ENCODE measurements at regions not wholly inside any gene's neighbourhood (a gene's known extent, or its start where the extent isn't known, plus 50 kb on each side); places are given as distances from the start of the nearest gene placed in this dataset.
"Not testable (repeated sequence)": the region's sequence is repeated elsewhere in the genome, so short reads cannot be mapped to it uniquely, and the experiment has no call there.

- Mint-ChIP-seq H3K4me1 (no peaks in the 10 kb centered on the region), H3K36me3 (ENCODE audit: low read depth) (no peaks in the 10 kb centered on the region), H3K4me3 (no peak overlapping the region), H3K27ac (no peak overlapping the region), H3K27me3 (peaks cover 7% of the 10 kb centered on the region)
- no peaks in the 10 kb centered on the region for H3K9me3 ChIP-seq (ENCODE audit: control insufficient read depth, low read length, poor library complexity, severe bottlenecking)
- ATAC-seq (no peak), DNase-seq (no peak)
These were observed 271.3 kb downstream of the FGFR2 start for GRCh38 chr10:121326905-121327304.

DNA sequence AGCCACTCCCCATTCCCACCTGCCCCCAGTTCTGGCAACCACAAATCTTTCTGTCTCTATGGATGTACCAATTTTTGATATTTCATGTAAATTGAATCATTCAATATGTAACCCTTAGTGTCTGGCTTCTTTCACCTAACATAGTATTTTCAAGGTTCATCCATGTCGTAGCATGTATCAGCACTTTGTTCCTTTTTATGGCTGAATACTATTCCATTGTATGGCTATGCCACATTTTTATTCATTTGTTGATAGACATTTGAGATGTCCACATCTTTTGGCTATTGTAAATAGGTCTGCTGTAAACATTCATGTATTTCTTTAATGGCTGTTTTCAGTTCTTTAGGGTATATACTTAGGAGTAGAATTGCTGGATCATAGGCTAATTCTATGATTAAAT lies 270.5 kb downstream of the FGFR2 start:
- no peak overlapping the region for H3K27ac Mint-ChIP-seq
- no peaks in the 10 kb centered on the region for H3K9me3 ChIP-seq (ENCODE audit: control insufficient read depth, low read length, poor library complexity, severe bottlenecking)
- H3K27me3 Mint-ChIP-seq: peaks cover 6% of the 10 kb centered on the region
- no peaks in the 10 kb centered on the region for H3K36me3 Mint-ChIP-seq (ENCODE audit: low read depth)
- H3K4me1 Mint-ChIP-seq: no peaks in the 10 kb centered on the region
- DNase-seq (no peak), ATAC-seq (no peak)
- H3K4me3 Mint-ChIP-seq: no peak overlapping the region

GRCh38 chr10:121329631-121330030 lies 268.6 kb downstream of the FGFR2 start:
- not testable (repeated sequence) for H3K27ac Mint-ChIP-seq; H3K4me1 Mint-ChIP-seq; H3K36me3 Mint-ChIP-seq (ENCODE audit: low read depth); H3K9me3 ChIP-seq (ENCODE audit: control insufficient read depth, low read length, poor library complexity, severe bottlenecking); ATAC-seq; H3K4me3 Mint-ChIP-seq; DNase-seq; H3K27me3 Mint-ChIP-seq

DNA sequence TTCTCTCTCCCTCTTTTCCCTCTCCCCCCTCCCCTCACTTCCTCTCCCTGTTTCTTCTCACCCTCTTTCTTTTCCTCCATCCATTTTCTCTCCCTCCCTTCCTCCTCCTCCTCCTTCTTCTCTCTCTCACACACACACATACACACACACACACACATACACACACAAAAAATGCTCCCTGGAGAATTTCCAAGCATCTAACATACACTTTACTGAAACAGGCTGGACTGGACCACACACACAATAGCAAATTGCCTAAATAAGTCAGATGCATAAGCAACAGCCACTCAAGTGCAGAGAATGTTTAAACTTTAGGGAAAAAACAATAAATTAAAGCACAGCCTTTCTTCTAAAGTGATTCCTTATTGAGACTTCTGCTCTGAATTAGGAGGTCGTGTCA lies 267.7 kb downstream of the FGFR2 start:
- H3K27me3 Mint-ChIP-seq: no peaks in the 10 kb centered on the region
- no peak overlapping the region for H3K27ac Mint-ChIP-seq
- DNase-seq: no peak
- no peak for ATAC-seq
- H3K9me3 ChIP-seq (ENCODE audit: control insufficient read depth, low read length, poor library complexity, severe bottlenecking): no peaks in the 10 kb centered on the region
- no peaks in the 10 kb centered on the region for H3K4me1 Mint-ChIP-seq
- no peak overlapping the region for H3K4me3 Mint-ChIP-seq
- H3K36me3 Mint-ChIP-seq (ENCODE audit: low read depth): no peaks in the 10 kb centered on the region

DNA sequence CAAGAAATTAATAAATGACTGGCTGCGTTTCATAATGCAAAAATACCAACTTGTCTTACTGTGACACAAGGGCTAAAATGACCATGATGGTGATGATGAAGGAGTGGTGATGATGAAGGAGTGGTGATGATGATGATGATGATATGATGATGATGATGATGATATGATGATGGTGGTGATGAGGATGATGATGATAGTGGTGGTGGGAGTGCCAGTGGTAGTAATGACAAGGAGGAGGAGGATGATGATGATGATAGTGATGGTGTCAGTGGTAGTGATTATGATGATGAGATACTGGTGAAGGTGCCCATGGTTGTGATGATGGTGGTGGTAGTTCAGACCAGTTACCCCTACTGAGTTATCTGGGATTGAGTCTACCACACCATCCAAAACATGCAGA lies 265.9 kb downstream of the FGFR2 start:
- H3K4me3 Mint-ChIP-seq: no peak overlapping the region

DNA sequence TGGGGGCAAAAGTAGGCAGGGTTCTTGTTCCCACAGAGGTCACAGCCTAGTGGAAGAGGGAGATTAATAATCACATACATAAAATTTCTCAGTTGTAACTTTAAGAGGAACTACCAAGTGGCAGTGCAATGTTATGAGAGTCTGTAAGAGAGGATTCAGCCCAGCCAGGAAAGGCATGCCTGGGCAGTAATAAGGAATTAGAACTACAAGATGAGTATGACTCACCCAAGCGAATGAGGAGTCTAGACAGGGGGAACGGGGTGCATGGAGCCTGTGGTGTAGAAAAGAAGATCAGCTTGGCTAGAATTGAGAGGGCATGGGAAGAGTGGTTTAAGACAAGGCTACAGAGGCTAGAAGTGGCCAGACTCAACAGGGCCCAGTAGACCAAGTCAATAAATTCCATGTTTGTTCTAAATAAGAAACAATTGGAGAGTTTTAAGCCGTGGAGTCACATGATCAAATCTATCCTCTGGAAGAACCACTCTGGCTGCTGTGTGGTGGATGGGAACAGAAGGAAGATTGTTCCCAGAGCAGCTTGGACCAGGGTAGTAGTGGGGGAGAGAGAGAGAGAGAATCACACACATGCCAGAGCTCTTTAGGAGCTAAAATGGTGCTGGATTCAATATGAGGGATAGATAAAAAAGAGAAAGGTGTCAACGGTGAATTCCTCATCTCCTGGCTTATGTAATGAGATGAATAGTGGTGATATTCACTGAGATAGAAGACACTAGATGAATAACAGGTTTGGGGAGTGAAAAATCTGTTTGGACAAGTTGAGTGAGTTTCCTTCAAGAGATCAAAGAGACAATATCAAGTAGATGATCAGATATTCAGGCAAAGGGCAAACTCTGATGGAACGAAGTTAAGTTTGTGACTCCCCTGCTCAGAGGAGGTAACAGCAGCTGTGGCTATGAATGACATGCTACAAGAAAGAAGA lies 265.1 kb downstream of the FGFR2 start:
- Mint-ChIP-seq H3K27me3 (no peaks in the 10 kb centered on the region), H3K36me3 (ENCODE audit: low read depth) (no peaks in the 10 kb centered on the region), H3K4me1 (no peaks in the 10 kb centered on the region), H3K4me3 (no peak overlapping the region), H3K27ac (no peak overlapping the region)
- H3K9me3 ChIP-seq (ENCODE audit: control insufficient read depth, low read length, poor library complexity, severe bottlenecking): no peaks in the 10 kb centered on the region
- DNase-seq: no peak
- no peak for ATAC-seq

More for the DNA sequence above, 265.9 kb downstream of the FGFR2 start:
- Mint-ChIP-seq H3K36me3 (ENCODE audit: low read depth) (no peaks in the 10 kb centered on the region), H3K4me1 (no peaks in the 10 kb centered on the region), H3K27ac (no peak overlapping the region), H3K27me3 (no peaks in the 10 kb centered on the region)
- H3K9me3 ChIP-seq (ENCODE audit: control insufficient read depth, low read length, poor library complexity, severe bottlenecking): no peaks in the 10 kb centered on the region
- ATAC-seq: no peak
- DNase-seq: no peak

- H3K4me3 Mint-ChIP-seq: no peak overlapping the region
- no peaks in the 10 kb centered on the region for H3K27me3 Mint-ChIP-seq
- H3K27ac Mint-ChIP-seq: no peak overlapping the region
- DNase-seq (no peak), ATAC-seq (no peak)
- no peaks in the 10 kb centered on the region for H3K36me3 Mint-ChIP-seq (ENCODE audit: low read depth)
- H3K9me3 ChIP-seq (ENCODE audit: control insufficient read depth, low read length, poor library complexity, severe bottlenecking): no peaks in the 10 kb centered on the region
- no peaks in the 10 kb centered on the region for H3K4me1 Mint-ChIP-seq
These were observed 262.8 kb downstream of the FGFR2 start for GRCh38 chr10:121335386-121335925.

DNA sequence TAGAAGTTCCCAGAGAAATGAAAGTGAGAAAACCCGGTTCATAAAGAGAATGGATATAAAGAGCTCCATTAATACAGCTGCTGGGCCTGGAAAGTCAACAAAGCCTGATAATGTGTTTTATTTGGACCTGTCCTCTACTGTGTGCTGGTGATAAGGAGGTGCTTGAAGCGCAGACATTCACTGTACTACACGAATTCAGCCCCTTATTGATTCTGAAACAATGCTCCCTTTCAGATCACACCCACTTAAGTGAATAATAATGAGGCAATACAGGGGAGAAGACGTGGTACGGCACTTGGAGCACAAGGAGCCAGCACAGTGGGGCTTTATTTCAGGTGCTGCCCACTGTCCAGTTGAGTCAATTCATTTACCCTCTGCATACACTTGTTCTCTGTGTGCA lies 260.8 kb downstream of the FGFR2 start:
- Mint-ChIP-seq H3K27me3 (no peaks in the 10 kb centered on the region), H3K4me1 (no peaks in the 10 kb centered on the region), H3K4me3 (no peak overlapping the region), H3K36me3 (ENCODE audit: low read depth) (no peaks in the 10 kb centered on the region), H3K27ac (no peak overlapping the region)
- DNase-seq (no peak), ATAC-seq (no peak)
- no peaks in the 10 kb centered on the region for H3K9me3 ChIP-seq (ENCODE audit: control insufficient read depth, low read length, poor library complexity, severe bottlenecking)

DNA sequence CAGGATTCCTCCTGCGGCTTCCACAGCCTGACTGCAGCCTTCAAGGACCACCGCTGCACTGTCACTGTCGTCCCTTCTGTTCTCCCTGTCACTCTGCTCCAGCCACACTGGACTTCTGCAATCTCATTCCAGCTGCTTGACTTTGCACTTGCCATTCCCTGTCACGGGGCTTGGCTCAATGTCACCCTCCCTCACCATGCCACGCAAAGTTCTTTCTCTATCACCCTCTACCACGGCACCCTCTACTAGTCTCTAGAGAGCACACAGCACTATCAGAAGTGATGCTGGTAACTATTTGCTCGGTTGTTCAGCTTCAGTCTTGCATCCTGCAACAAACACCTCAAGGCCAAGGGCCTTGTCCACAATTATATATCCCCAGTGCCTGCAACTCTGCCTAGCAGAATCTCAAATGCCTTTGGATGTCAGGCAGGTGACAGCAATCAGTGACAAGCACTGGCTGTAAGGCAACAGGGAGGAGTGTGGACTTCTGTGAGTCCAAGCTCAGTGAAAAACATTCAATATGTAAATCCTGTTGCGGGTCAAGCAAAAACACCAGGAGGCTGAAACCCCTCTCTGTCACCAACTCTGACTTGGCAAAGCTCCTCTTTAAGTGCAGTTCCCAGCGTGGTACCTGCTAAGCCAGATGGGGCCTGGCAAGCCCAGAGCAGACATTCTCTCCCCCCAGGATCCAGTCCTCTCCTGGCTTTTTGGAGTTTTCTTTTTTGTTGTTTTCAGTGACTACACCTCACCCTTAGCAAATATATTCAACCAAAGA lies 259.9 kb downstream of the FGFR2 start:
- H3K27ac Mint-ChIP-seq: no peak overlapping the region
- no peaks in the 10 kb centered on the region for H3K4me1 Mint-ChIP-seq
- DNase-seq (no peak), ATAC-seq (no peak)
- H3K9me3 ChIP-seq (ENCODE audit: control insufficient read depth, low read length, poor library complexity, severe bottlenecking): no peaks in the 10 kb centered on the region
- H3K36me3 Mint-ChIP-seq (ENCODE audit: low read depth): no peaks in the 10 kb centered on the region
- no peak overlapping the region for H3K4me3 Mint-ChIP-seq
- H3K27me3 Mint-ChIP-seq: no peaks in the 10 kb centered on the region

GRCh38 chr10:121339114-121339513 lies 259.1 kb downstream of the FGFR2 start:
- DNase-seq (no peak), ATAC-seq (no peak)
- no peaks in the 10 kb centered on the region for H3K4me1 Mint-ChIP-seq
- no peaks in the 10 kb centered on the region for H3K27me3 Mint-ChIP-seq
- no peak overlapping the region for H3K4me3 Mint-ChIP-seq
- H3K9me3 ChIP-seq (ENCODE audit: control insufficient read depth, low read length, poor library complexity, severe bottlenecking): no peaks in the 10 kb centered on the region
- H3K27ac Mint-ChIP-seq: no peak overlapping the region
- H3K36me3 Mint-ChIP-seq (ENCODE audit: low read depth): no peaks in the 10 kb centered on the region

GRCh38 chr10:121340271-121340831 lies 257.9 kb downstream of the FGFR2 start:
- H3K36me3 Mint-ChIP-seq (ENCODE audit: low read depth): no peaks in the 10 kb centered on the region
- no peak for ATAC-seq

DNA sequence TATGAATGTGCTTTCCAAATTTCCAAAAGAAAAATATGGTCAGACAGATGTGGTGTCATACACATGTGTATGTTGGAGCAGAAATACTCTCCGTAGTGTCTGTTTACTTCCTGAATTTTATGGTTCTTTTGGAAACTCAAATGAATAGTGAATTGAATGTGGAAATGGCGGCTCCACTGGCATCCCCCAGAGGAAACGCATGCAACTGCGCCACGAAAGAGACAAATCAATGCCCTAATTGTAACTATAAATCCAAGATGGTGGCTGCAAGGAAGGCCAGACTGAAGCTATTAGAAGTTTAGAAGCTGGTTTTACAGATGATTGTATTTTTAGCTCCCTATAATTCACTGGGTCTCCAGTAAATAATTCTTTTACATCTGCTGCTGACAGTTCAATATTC lies 246.7 kb downstream of the FGFR2 start:
- no peak overlapping the region for H3K4me3 Mint-ChIP-seq
- no peak for ATAC-seq
- H3K9me3 ChIP-seq (ENCODE audit: control insufficient read depth, low read length, poor library complexity, severe bottlenecking): no peaks in the 10 kb centered on the region
- DNase-seq: no peak
- no peaks in the 10 kb centered on the region for H3K36me3 Mint-ChIP-seq (ENCODE audit: low read depth)
- no peaks in the 10 kb centered on the region for H3K4me1 Mint-ChIP-seq
- no peaks in the 10 kb centered on the region for H3K27me3 Mint-ChIP-seq
- no peak overlapping the region for H3K27ac Mint-ChIP-seq

More at GRCh38 chr10:121340271-121340831, 257.9 kb downstream of the FGFR2 start:
- DNase-seq: no peak
- H3K9me3 ChIP-seq (ENCODE audit: control insufficient read depth, low read length, poor library complexity, severe bottlenecking): no peaks in the 10 kb centered on the region
- H3K27me3 Mint-ChIP-seq: no peaks in the 10 kb centered on the region
- H3K27ac Mint-ChIP-seq: no peak overlapping the region
- H3K4me3 Mint-ChIP-seq: no peak overlapping the region
- H3K4me1 Mint-ChIP-seq: no peaks in the 10 kb centered on the region

- Mint-ChIP-seq H3K4me1 (no peaks in the 10 kb centered on the region), H3K27me3 (no peaks in the 10 kb centered on the region), H3K36me3 (ENCODE audit: low read depth) (no peaks in the 10 kb centered on the region), H3K4me3 (no peak overlapping the region), H3K27ac (no peak overlapping the region)
- no peak for DNase-seq
- ATAC-seq: no peak
- H3K9me3 ChIP-seq (ENCODE audit: control insufficient read depth, low read length, poor library complexity, severe bottlenecking): no peaks in the 10 kb centered on the region
These were observed 245.9 kb downstream of the FGFR2 start for GRCh38 chr10:121352231-121352855.

Data from T-helper 17 cell (primary cell).